ENCODE measurements at regions not wholly inside any gene's neighbourhood (a gene's known extent, or its start where the extent isn't known, plus 50 kb on each side); places are given as distances from the start of the nearest gene placed in this dataset.

- DNase-seq, result no peak
- H3K36me3 ChIP-seq (ENCODE audit: control insufficient read depth in 4 of 4, insufficient read depth in 4 of 4, low read length in 4 of 4), result no peaks in the 10 kb centered on the region
- H3K27me3 ChIP-seq (ENCODE audit: control insufficient read depth in 3 of 3, insufficient read depth in 3 of 3, low read length in 2 of 3), result no peaks in the 10 kb centered on the region
- no peak overlapping the region for H3K9ac ChIP-seq (ENCODE audit: insufficient read depth in 1 of 2, low read length in 2 of 2)
- TF ChIP-seq CTCF (IDR thresholded peaks at IDR 0.05; ENCODE audit: control extremely low read depth, extremely low read depth), result no peak
- no peak overlapping the region for H3K4me3 ChIP-seq
- WGBS, 2 donors, result 67 to 71% methylated on average over 8 of the region's 8 CpGs
- no peaks in the 10 kb centered on the region for H3K4me1 ChIP-seq (ENCODE audit: control insufficient read depth in 5 of 5, insufficient read depth in 5 of 5, low read length in 5 of 5)
- no peak for ATAC-seq (ENCODE audit: insufficient read depth, low FRiP score)
- H3K9me3 ChIP-seq (ENCODE audit: control insufficient read depth in 4 of 4, insufficient read depth in 3 of 4, low read length in 3 of 4), result peaks cover 0 to 19% (median 8%) of the 10 kb centered on the region in 4 donors
- H3K27ac ChIP-seq (ENCODE audit: low read depth in 1 of 2, low read length in 1 of 2), result no peak overlapping the region
Measured at GRCh38 chr14:101169267-101169666, 265.7 kb upstream of the RTL1 start.

- no peak for TF ChIP-seq CTCF (IDR thresholded peaks at IDR 0.05; ENCODE audit: control extremely low read depth, extremely low read depth)
- peaks cover 0 to 14% (median 5%) of the 10 kb centered on the region in 4 donors for H3K9me3 ChIP-seq (ENCODE audit: control insufficient read depth in 4 of 4, insufficient read depth in 3 of 4, low read length in 3 of 4)
- ATAC-seq (ENCODE audit: insufficient read depth, low FRiP score) (no peak), DNase-seq (no peak)
- H3K27me3 ChIP-seq (ENCODE audit: control insufficient read depth in 3 of 3, insufficient read depth in 3 of 3, low read length in 2 of 3), result no peaks in the 10 kb centered on the region
- no peaks in the 10 kb centered on the region for H3K36me3 ChIP-seq (ENCODE audit: control insufficient read depth in 4 of 4, insufficient read depth in 4 of 4, low read length in 4 of 4)
- no peak overlapping the region for H3K4me3 ChIP-seq
- WGBS, 2 donors, result 90 to 94% methylated on average over 5 of the region's 5 CpGs
- H3K4me1 ChIP-seq (ENCODE audit: control insufficient read depth in 5 of 5, insufficient read depth in 5 of 5, low read length in 5 of 5), result no peaks in the 10 kb centered on the region
- H3K9ac ChIP-seq (ENCODE audit: insufficient read depth in 1 of 2, low read length in 2 of 2), result no peak overlapping the region
- H3K27ac ChIP-seq (ENCODE audit: low read depth in 1 of 2, low read length in 1 of 2), result no peak overlapping the region
Measured at GRCh38 chr14:101171650-101172049, 268.1 kb upstream of the RTL1 start.

- no peak overlapping the region for H3K27ac ChIP-seq (ENCODE audit: low read depth in 1 of 2, low read length in 1 of 2)
- no peak overlapping the region for H3K9ac ChIP-seq (ENCODE audit: insufficient read depth in 1 of 2, low read length in 2 of 2)
- no peak for TF ChIP-seq CTCF (IDR thresholded peaks at IDR 0.05; ENCODE audit: control extremely low read depth, extremely low read depth)
- no peaks in the 10 kb centered on the region for H3K4me1 ChIP-seq (ENCODE audit: control insufficient read depth in 5 of 5, insufficient read depth in 5 of 5, low read length in 5 of 5)
- no peak for ATAC-seq (ENCODE audit: insufficient read depth, low FRiP score)
- DNase-seq, result no peak
- 58 to 70% methylated on average over 9 of the region's 9 CpGs for WGBS, 2 donors
- H3K9me3 ChIP-seq (ENCODE audit: control insufficient read depth in 4 of 4, insufficient read depth in 3 of 4, low read length in 3 of 4), result peaks cover 0 to 6% (median 4%) of the 10 kb centered on the region in 4 donors
- H3K36me3 ChIP-seq (ENCODE audit: control insufficient read depth in 4 of 4, insufficient read depth in 4 of 4, low read length in 4 of 4), result no peaks in the 10 kb centered on the region
- no peak overlapping the region for H3K4me3 ChIP-seq
- no peaks in the 10 kb centered on the region for H3K27me3 ChIP-seq (ENCODE audit: control insufficient read depth in 3 of 3, insufficient read depth in 3 of 3, low read length in 2 of 3)
Measured at GRCh38 chr14:101173698-101174521, 270.4 kb upstream of the RTL1 start.

- Histone ChIP-seq H3K36me3 (ENCODE audit: control insufficient read depth in 4 of 4, insufficient read depth in 4 of 4, low read length in 4 of 4) (no peaks in the 10 kb centered on the region), H3K27ac (ENCODE audit: low read depth in 1 of 2, low read length in 1 of 2) (no peak overlapping the region), H3K9me3 (ENCODE audit: control insufficient read depth in 4 of 4, insufficient read depth in 3 of 4, low read length in 3 of 4) (peaks cover 0 to 6% (median 2%) of the 10 kb centered on the region in 4 donors), H3K27me3 (ENCODE audit: control insufficient read depth in 3 of 3, insufficient read depth in 3 of 3, low read length in 2 of 3) (no peaks in the 10 kb centered on the region), H3K4me3 (no peak overlapping the region), H3K4me1 (ENCODE audit: control insufficient read depth in 5 of 5, insufficient read depth in 5 of 5, low read length in 5 of 5) (no peaks in the 10 kb centered on the region), H3K9ac (ENCODE audit: insufficient read depth in 1 of 2, low read length in 2 of 2) (no peak overlapping the region)
- TF ChIP-seq CTCF (IDR thresholded peaks at IDR 0.05; ENCODE audit: control extremely low read depth, extremely low read depth), result no peak
- DNase-seq (peak; percentile 12 to 37 (median 33)), ATAC-seq (ENCODE audit: insufficient read depth, low FRiP score) (peak; percentile 16)
- WGBS, 2 donors, result 75 to 90% methylated on average over 9 to 12 of the region's 12 CpGs
Measured at GRCh38 chr14:101174522-101174838, 271.0 kb upstream of the RTL1 start.
